Fibroblast of lung (primary cell): ENCODE measurements at regions not wholly inside any gene's neighbourhood (a gene's known extent, or its start where the extent isn't known, plus 50 kb on each side); places are given as distances from the start of the nearest gene placed in this dataset.
A peak's percentile ranks its signal among the peaks of the same experiment; 100 is the strongest.

Experiments
- DNase-seq, 2 donors: peaks; one replicate each; pipeline versions ENCODE4 v3.0.0 to v3.0.0-alpha.2; 2010; ENCODE audit warnings: low read depth in 2 of 2
- H2AFZ ChIP-seq: 2 replicates; pipeline ENCODE4 v1.5.1; 2012; ENCODE audit warnings: low read length, control low read depth, inconsistent platforms
- H3K27ac ChIP-seq: 2 replicates; pipeline ENCODE4 v1.5.1; 2011; ENCODE audit warnings: low read length, control low read depth; ENCODE audit not compliant: insufficient read depth
- H3K27me3 ChIP-seq: 2 replicates; pipeline ENCODE4 v1.5.1; 2011; ENCODE audit warnings: mild to moderate bottlenecking, low read length; ENCODE audit not compliant: control insufficient read depth, insufficient read depth
- H3K36me3 ChIP-seq: 2 replicates; pipeline ENCODE4 v1.5.1; 2011; ENCODE audit warnings: low read length; ENCODE audit not compliant: control insufficient read depth, insufficient read depth
- H3K4me1 ChIP-seq: 2 replicates; pipeline ENCODE4 v1.5.1; 2011; ENCODE audit warnings: low read length; ENCODE audit not compliant: control insufficient read depth, insufficient read depth; ENCODE audit errors: extremely low read depth
- H3K4me2 ChIP-seq: 2 replicates; pipeline ENCODE4 v1.5.1; 2011; ENCODE audit warnings: low read length, control low read depth; ENCODE audit not compliant: insufficient read depth; ENCODE audit errors: extremely low read depth
- H3K4me3 ChIP-seq, 4 experiments: fragments of 200-600 bp in 1 of 4; sonication (generic) in 1 of 4; replicated peaks in 1 of 4; 2 replicates each; pipeline ENCODE4 v1.5.1; 2011 to 2016; ENCODE audit warnings: low read length in 4 of 4, low read depth in 3 of 4, mild to moderate bottlenecking in 3 of 4, control low read depth in 2 of 4, inconsistent platforms in 1 of 4, mixed read lengths in 1 of 4; ENCODE audit not compliant: insufficient read depth in 1 of 4; ENCODE audit errors: control extremely low read depth in 1 of 4
- H3K79me2 ChIP-seq: 2 replicates; pipeline ENCODE4 v1.5.1; 2012; ENCODE audit warnings: mild to moderate bottlenecking, low read length, inconsistent platforms; ENCODE audit not compliant: control insufficient read depth, insufficient read depth
- H3K9ac ChIP-seq: 2 replicates; pipeline ENCODE4 v1.5.1; 2011; ENCODE audit warnings: mild to moderate bottlenecking, low read length, control low read depth; ENCODE audit not compliant: insufficient read depth
- H3K9me3 ChIP-seq: 2 replicates; pipeline ENCODE4 v1.5.1; 2012; ENCODE audit warnings: low read depth, low read length; ENCODE audit not compliant: control insufficient read depth, insufficient read depth
- H4K20me1 ChIP-seq: 2 replicates; pipeline ENCODE4 v1.5.1; 2011; ENCODE audit warnings: low read length; ENCODE audit not compliant: control insufficient read depth, insufficient read depth; ENCODE audit errors: extremely low read depth
- CTCF ChIP-seq, 2 donors: IDR thresholded peaks in 1 of 2; conservative IDR thresholded peaks in 1 of 2; 1 replicate in 1 of 2; 2 replicates in 1 of 2; pipeline ENCODE4 v1.5.1; 2011 to 2012; ENCODE audit warnings: low read length in 2 of 2, control low read depth in 1 of 2, inconsistent platforms in 1 of 2, low read depth in 1 of 2, mild to moderate bottlenecking in 1 of 2
- EZH2 ChIP-seq: IDR thresholded peaks from 2 replicates; pipeline ENCODE4 v1.5.1; 2012; ENCODE audit warnings: low read length, control low read depth, mild to moderate bottlenecking; ENCODE audit errors: missing control alignments

- no peaks in the 10 kb centered on the region for H3K9me3 ChIP-seq
- DNase-seq = peak in 1 of 2 donors; percentile 53
- peaks cover 10% of the 10 kb centered on the region for H3K4me1 ChIP-seq
- no peaks in the 10 kb centered on the region for H3K27me3 ChIP-seq
- H3K9ac ChIP-seq = no peak overlapping the region
- no peak overlapping the region for H3K27ac ChIP-seq
- H3K79me2 ChIP-seq = no peaks in the 10 kb centered on the region
- no peak overlapping the region for H3K4me3 ChIP-seq
- no peaks in the 10 kb centered on the region for H3K36me3 ChIP-seq
- TF ChIP-seq EZH2 = no peak
- TF ChIP-seq CTCF (conservative IDR thresholded peaks at IDR 0.05 in 1 of 2, IDR thresholded peaks at IDR 0.05 in 1 of 2; ENCODE audit: low read depth in 1 of 2, low read length in 2 of 2) = no peak
- no peak overlapping the region for H3K4me2 ChIP-seq
- H4K20me1 ChIP-seq = no peaks in the 10 kb centered on the region
- H2AFZ ChIP-seq = no peak overlapping the region
Measured at GRCh38 chr4:26192899-26193869, 127.6 kb upstream of the RBPJ start.

- Histone ChIP-seq H3K79me2 (no peaks in the 10 kb centered on the region), H3K4me2 (no peak overlapping the region), H3K27me3 (no peaks in the 10 kb centered on the region), H3K4me3 (no peak overlapping the region), H3K9ac (no peak overlapping the region), H3K4me1 (peaks cover 12% of the 10 kb centered on the region), H3K27ac (no peak overlapping the region), H3K36me3 (no peaks in the 10 kb centered on the region), H4K20me1 (no peaks in the 10 kb centered on the region), H2AFZ (no peak overlapping the region), H3K9me3 (no peaks in the 10 kb centered on the region)
- DNase-seq = no peak
- TF ChIP-seq EZH2 = no peak
- no peak for TF ChIP-seq CTCF (conservative IDR thresholded peaks at IDR 0.05 in 1 of 2, IDR thresholded peaks at IDR 0.05 in 1 of 2; ENCODE audit: low read depth in 1 of 2, low read length in 2 of 2)
Measured at GRCh38 chr4:26194764-26195163, 126.0 kb upstream of the RBPJ start.

GRCh38 chr4:26196567-26196966 is 124.2 kb upstream of the RBPJ start:
- TF ChIP-seq CTCF (conservative IDR thresholded peaks at IDR 0.05 in 1 of 2, IDR thresholded peaks at IDR 0.05 in 1 of 2; ENCODE audit: low read depth in 1 of 2, low read length in 2 of 2) (no peak), EZH2 (no peak)
- no peaks in the 10 kb centered on the region for H3K36me3 ChIP-seq
- no peaks in the 10 kb centered on the region for H3K79me2 ChIP-seq
- no peak overlapping the region for H2AFZ ChIP-seq
- H3K4me3 ChIP-seq = no peak overlapping the region
- peak overlapping the region; percentile 81 for H3K27ac ChIP-seq
- no peaks in the 10 kb centered on the region for H4K20me1 ChIP-seq
- no peak overlapping the region for H3K9ac ChIP-seq
- H3K9me3 ChIP-seq = no peaks in the 10 kb centered on the region
- H3K4me1 ChIP-seq = peaks cover 12% of the 10 kb centered on the region
- no peak overlapping the region for H3K4me2 ChIP-seq
- H3K27me3 ChIP-seq = no peaks in the 10 kb centered on the region
- peak in 1 of 2 donors; percentile 41 for DNase-seq
